Left ventricle myocardium superior (tissue), 1 donor: ENCODE measurements at regions not wholly inside any gene's neighbourhood (a gene's known extent, or its start where the extent isn't known, plus 50 kb on each side); places are given as distances from the start of the nearest gene placed in this dataset.

ENCODE experiments used
- ATAC-seq: fragments of 200-7000 bp; cut with Tn5 transposase; one replicate; pipeline ENCODE4 v1.9.1; 2020; ENCODE audit warnings: mild to moderate bottlenecking, moderate library complexity
- DNase-seq: peaks from one replicate; pipeline ENCODE4 v3.0.0-alpha.2; 2020
- intact Hi-C: fragments of 100-400 bp; cut with micrococcal nuclease; formaldehyde crosslinking; loops from one replicate; pipeline ENCODE4 v1.11.0; 2022
- donor health status: DM: no; HTN: yes; CAD: no; lungs with severe emphysema.

- intact Hi-C loops: no loop called here
- ATAC-seq (peak; percentile 24), DNase-seq (no peak)
These were observed 508.3 kb downstream of the BMP2 start for GRCh38 chr20:7275645-7276237.

GRCh38 chr20:7285918-7286556 lies 518.6 kb downstream of the BMP2 start:
- ATAC-seq (peak; percentile 86), DNase-seq (peak; percentile 70)
- intact Hi-C loops: no loop called here

GRCh38 chr20:7291323-7291943 lies 523.9 kb downstream of the BMP2 start:
- no peak for DNase-seq
- intact Hi-C loops: no loop called here
- no peak for ATAC-seq

DNA sequence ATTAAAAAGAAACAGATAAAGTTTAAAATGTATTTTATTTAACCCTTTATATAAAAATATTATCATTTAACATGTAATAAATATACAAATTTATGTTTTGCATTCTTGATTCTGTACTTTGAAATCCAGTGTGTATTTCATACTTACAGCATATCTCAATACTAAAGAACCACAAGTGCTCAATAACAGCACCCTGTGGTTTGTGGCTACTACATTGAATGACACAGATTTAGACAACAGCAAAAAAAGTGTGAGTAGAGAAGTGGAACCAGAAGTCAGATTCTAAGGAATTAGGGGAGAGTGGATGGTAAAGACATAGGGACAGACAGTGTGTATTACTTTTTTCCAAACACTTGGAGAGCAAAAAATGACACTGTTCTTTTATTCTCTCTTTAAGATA lies 524.5 kb downstream of the BMP2 start:
- ATAC-seq: no peak
- DNase-seq: no peak
- intact Hi-C loops: no loop called here

GRCh38 chr20:7294816-7295360 lies 527.4 kb downstream of the BMP2 start:
- ATAC-seq (no peak), DNase-seq (no peak)
- intact Hi-C loops: no loop called here

DNA sequence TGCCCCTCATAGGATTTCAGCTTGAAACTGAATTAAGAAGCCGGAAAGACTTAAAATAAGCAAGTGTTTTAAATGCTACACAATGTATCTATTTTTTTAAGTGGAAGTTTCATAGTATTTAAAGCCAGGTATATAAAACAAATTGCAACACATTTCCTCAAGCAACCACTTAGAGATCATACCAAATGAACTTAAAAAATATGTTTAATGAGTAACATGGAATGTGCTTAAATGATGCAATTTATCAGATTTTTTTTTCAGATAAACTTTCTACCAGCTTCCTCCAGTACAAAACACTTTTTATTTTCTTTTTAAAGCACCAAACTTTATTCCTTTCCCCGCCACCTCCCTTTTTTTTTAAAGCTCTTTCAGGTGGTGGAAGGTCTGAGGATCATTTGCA lies 534.3 kb downstream of the BMP2 start:
- DNase-seq (no peak), ATAC-seq (no peak)
- intact Hi-C loops: no loop called here

GRCh38 chr20:7302250-7302649 lies 534.8 kb downstream of the BMP2 start:
- ATAC-seq: no peak
- intact Hi-C loops: no loop called here

GRCh38 chr20:7305976-7306375 lies 538.5 kb downstream of the BMP2 start:
- ATAC-seq: no peak
- intact Hi-C loops: no loop called here
- no peak for DNase-seq

More at GRCh38 chr20:7302250-7302649, 534.8 kb downstream of the BMP2 start:
- DNase-seq: no peak

- DNase-seq: no peak
- ATAC-seq: no peak
- intact Hi-C loops: no loop called here
These were observed 540.7 kb downstream of the BMP2 start for GRCh38 chr20:7308163-7308562.

DNA sequence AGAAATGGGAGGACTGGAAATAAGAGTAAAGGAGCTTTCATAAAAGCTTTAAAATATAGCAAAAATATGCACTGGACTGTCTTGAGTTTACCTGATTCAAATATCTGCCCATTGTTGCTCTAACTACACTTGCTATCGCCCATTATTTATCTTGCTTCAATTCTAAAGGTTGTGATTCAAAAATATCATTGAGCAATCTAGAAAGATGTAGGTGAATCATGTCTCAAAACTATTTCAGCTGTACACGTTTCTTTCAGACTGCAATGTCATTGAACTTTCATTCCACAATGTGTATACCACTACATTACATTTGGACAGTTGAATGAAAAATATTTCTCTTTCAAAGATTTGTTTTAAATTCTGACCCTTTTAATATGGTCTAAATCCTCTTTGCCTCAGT lies 545.6 kb downstream of the BMP2 start:
- ATAC-seq: no peak
- no peak for DNase-seq
- intact Hi-C loops: no loop called here

- ATAC-seq (no peak), DNase-seq (no peak)
- intact Hi-C loops: no loop called here
These were observed 556.5 kb downstream of the BMP2 start for GRCh38 chr20:7323957-7324356.

DNA sequence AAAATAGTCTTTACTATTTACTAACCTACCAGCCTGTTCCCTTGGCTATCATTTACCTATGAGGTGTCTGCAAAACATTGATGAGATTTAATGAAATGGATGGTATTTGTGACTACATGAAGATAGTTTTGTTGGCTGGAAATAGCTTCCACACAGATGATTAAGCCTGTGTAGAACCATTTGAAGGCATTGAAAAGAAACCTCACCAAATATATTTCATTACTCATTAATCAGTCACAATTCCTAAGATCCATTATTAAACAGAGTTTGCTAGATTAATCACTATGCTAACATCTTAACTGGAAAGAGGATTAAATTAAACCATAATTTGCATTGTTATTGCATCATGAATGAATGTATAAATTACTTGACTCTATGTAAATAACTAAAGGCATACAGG lies 560.3 kb downstream of the BMP2 start:
- DNase-seq: no peak
- intact Hi-C loops: no loop called here
- ATAC-seq: no peak

DNA sequence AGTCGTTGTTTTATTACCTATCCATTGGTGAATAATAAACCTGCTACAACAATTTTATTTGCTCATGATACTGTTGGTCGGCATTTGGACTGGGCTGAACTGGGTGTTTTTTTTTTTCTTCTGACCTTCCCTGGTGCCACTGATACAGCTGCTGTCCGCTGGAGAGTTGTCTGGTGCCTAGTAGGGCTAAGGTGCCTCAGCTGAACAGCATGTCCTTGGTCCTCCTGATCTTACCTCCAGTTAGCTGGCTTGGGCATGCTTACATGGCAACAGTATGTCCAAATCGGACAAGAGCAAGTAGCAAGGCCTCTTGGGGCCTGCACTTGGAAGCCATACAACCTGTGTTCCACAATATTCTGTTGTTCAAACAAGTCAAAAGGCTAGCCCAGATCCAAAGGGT lies 563.4 kb downstream of the BMP2 start:
- ATAC-seq (no peak), DNase-seq (no peak)
- intact Hi-C loops: no loop called here

GRCh38 chr20:7332169-7332568 lies 564.7 kb downstream of the BMP2 start:
- ATAC-seq: no peak
- intact Hi-C loops: no loop called here
- no peak for DNase-seq

GRCh38 chr20:7333841-7334240 lies 566.4 kb downstream of the BMP2 start:
- intact Hi-C loops: no loop called here
- ATAC-seq (no peak), DNase-seq (no peak)

DNA sequence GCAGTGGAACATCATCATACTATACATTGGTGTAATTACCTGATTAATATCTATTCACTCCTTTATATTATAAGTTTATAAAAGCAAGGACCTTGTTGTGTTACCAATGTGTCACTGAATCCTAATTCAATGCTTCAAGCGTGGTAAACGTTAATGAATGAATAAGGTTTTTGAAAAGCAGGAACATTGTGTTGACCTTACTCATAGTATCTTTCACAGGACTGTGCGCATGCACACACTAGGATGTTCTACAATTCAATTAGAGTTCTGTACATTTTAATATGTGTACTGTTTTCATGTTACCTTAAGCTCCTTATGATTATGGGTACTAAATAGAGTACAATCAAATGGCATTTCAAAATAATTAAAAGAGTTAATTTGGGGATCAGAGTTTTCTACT lies 578.5 kb downstream of the BMP2 start:
- intact Hi-C loops: no loop called here
- no peak for DNase-seq
- no peak for ATAC-seq

- intact Hi-C loops: no loop called here
- ATAC-seq (no peak), DNase-seq (no peak)
These were observed 579.1 kb downstream of the BMP2 start for GRCh38 chr20:7346562-7346961.

GRCh38 chr20:7347409-7347808 lies 579.9 kb downstream of the BMP2 start:
- intact Hi-C loops: no loop called here
- DNase-seq (no peak), ATAC-seq (no peak)

- DNase-seq (no peak), ATAC-seq (no peak)
- intact Hi-C loops: no loop called here
These were observed 580.8 kb downstream of the BMP2 start for GRCh38 chr20:7348253-7348652.

- intact Hi-C loops: no loop called here
- DNase-seq: no peak
- ATAC-seq: no peak
These were observed 584.7 kb downstream of the BMP2 start for GRCh38 chr20:7352165-7352564.

- no peak for DNase-seq
- intact Hi-C loops: no loop called here
- ATAC-seq: no peak
These were observed 585.2 kb downstream of the HAO1 start for GRCh38 chr20:7355051-7355450.
